ENCODE measurements at regions not wholly inside any gene's neighbourhood (a gene's known extent, or its start where the extent isn't known, plus 50 kb on each side); places are given as distances from the start of the nearest gene placed in this dataset.

DNA sequence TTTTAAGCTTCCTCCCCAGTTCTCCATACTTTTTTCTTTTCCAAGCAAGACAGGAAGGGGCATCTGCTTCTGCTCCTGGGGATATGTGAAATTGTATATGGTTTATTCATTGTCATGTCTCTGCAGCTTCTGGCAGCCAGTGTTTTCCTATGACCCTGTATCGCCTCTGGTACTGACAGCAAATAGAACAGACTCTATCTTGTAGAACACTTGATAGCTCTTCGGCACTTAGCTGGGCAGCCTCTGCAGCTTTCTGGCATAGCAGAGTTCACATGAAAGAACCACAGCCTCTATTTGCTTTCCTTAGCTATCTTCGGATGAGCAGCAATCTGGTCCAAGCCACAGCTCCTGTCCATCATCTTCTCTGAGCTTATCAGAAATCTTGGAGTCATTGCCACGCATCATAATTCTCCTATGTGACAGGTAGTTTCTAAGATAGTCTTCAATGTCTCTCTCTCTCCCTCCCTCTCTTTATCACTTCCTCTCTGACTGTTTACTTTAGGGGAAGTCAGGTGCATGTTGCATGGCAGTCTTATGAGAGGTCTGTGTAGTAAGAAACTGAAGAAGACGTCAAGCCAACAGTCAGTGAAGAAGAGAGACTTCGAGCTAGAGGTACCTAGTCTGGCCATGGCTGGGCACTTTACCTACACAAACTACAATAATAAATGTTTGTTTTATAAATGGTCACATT lies 627.7 kb upstream of the CDH2 start:
- TF ChIP-seq, protein P1, sequence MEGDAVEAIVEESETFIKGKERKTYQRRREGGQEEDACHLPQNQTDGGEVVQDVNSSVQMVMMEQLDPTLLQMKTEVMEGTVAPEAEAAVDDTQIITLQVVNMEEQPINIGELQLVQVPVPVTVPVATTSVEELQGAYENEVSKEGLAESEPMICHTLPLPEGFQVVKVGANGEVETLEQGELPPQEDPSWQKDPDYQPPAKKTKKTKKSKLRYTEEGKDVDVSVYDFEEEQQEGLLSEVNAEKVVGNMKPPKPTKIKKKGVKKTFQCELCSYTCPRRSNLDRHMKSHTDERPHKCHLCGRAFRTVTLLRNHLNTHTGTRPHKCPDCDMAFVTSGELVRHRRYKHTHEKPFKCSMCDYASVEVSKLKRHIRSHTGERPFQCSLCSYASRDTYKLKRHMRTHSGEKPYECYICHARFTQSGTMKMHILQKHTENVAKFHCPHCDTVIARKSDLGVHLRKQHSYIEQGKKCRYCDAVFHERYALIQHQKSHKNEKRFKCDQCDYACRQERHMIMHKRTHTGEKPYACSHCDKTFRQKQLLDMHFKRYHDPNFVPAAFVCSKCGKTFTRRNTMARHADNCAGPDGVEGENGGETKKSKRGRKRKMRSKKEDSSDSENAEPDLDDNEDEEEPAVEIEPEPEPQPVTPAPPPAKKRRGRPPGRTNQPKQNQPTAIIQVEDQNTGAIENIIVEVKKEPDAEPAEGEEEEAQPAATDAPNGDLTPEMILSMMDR (IDR thresholded peaks at IDR 0.05; ENCODE audit: poor library complexity) = no peak
- TF ChIP-seq EZH2 (IDR thresholded peaks at IDR 0.05; ENCODE audit: borderline replicate concordance) = no peak
- no peak for TF ChIP-seq EZH2phosphoT487 (IDR thresholded peaks at IDR 0.05; ENCODE audit: low read depth, severe bottlenecking, unreplicated experiment)

Measured in hepatocyte (in vitro differentiated cells).